ENCODE measurements at regions not wholly inside any gene's neighbourhood (a gene's known extent, or its start where the extent isn't known, plus 50 kb on each side); places are given as distances from the start of the nearest gene placed in this dataset.

GRCh38 chr18:76569644-76570419 lies 74.8 kb upstream of the ZNF516 start:
- no peak for TF ChIP-seq CTCF (IDR thresholded peaks at IDR 0.05; ENCODE audit: control insufficient read depth, extremely low read depth, insufficient read depth)
- DNase-seq (ENCODE audit: low read depth) = no peak
- no peak overlapping the region for H3K4me3 ChIP-seq (ENCODE audit: low read depth, low read length)

GRCh38 chr18:76568731-76569130 lies 73.7 kb upstream of the ZNF516 start:
- no peak for TF ChIP-seq CTCF (IDR thresholded peaks at IDR 0.05; ENCODE audit: control insufficient read depth, extremely low read depth, insufficient read depth)
- no peak for DNase-seq (ENCODE audit: low read depth)

GRCh38 chr18:76567835-76568445 lies 72.9 kb upstream of the ZNF516 start:
- no peak for TF ChIP-seq CTCF (IDR thresholded peaks at IDR 0.05; ENCODE audit: control insufficient read depth, extremely low read depth, insufficient read depth)
- no peak overlapping the region for H3K4me3 ChIP-seq (ENCODE audit: low read depth, low read length)
- no peak for DNase-seq (ENCODE audit: low read depth)

More at GRCh38 chr18:76568731-76569130, 73.7 kb upstream of the ZNF516 start:
- no peak overlapping the region for H3K4me3 ChIP-seq (ENCODE audit: low read depth, low read length)

- DNase-seq (ENCODE audit: low read depth) = no peak
- TF ChIP-seq CTCF (IDR thresholded peaks at IDR 0.05; ENCODE audit: control insufficient read depth, extremely low read depth, insufficient read depth) = no peak
- no peak overlapping the region for H3K4me3 ChIP-seq (ENCODE audit: low read depth, low read length)
These were observed 71.9 kb upstream of the ZNF516 start for GRCh38 chr18:76566987-76567386.

- H3K4me3 ChIP-seq (ENCODE audit: low read depth, low read length) = peak overlapping the region; percentile 18
- TF ChIP-seq CTCF (IDR thresholded peaks at IDR 0.05; ENCODE audit: control insufficient read depth, extremely low read depth, insufficient read depth) = no peak
- DNase-seq (ENCODE audit: low read depth) = peak; percentile 58
These were observed 70.5 kb upstream of the ZNF516 start for GRCh38 chr18:76565238-76566173.

- no peak for TF ChIP-seq CTCF (IDR thresholded peaks at IDR 0.05; ENCODE audit: control insufficient read depth, extremely low read depth, insufficient read depth)
- H3K4me3 ChIP-seq (ENCODE audit: low read depth, low read length) = no peak overlapping the region
- no peak for DNase-seq (ENCODE audit: low read depth)
These were observed 69.7 kb upstream of the ZNF516 start for GRCh38 chr18:76564655-76565237.

All from LNCaP clone FGC (cell line).